OCI-LY1 (cell line): ENCODE measurements at regions not wholly inside any gene's neighbourhood (a gene's known extent, or its start where the extent isn't known, plus 50 kb on each side); places are given as distances from the start of the nearest gene placed in this dataset.

Experiments used
- H2AFZ ChIP-seq: fragments of 200-600 bp; sonication (generic), shearing (Covaris generic); 2 replicates; pipeline ENCODE4 v1.6.0; 2014; ENCODE audit warnings: antibody characterized with exemption, mild to moderate bottlenecking, low read length
- H3F3A ChIP-seq: fragments of 200-600 bp; sonication (generic), shearing (Covaris generic); 2 replicates; pipeline ENCODE4 v1.6.0; 2014; ENCODE audit warnings: mild to moderate bottlenecking, antibody characterized with exemption, low read length, moderate library complexity; ENCODE audit not compliant: insufficient read depth
- H3K27ac ChIP-seq: fragments of 200-600 bp; sonication (generic); 2 replicates; pipeline ENCODE4 v1.5.1; 2014; ENCODE audit warnings: low read length, mixed run types, mild to moderate bottlenecking, low read depth; ENCODE audit not compliant: poor library complexity, severe bottlenecking
- H3K27me3 ChIP-seq: fragments of 200-600 bp; sonication (generic); 2 replicates; pipeline ENCODE4 v1.6.0; 2014; ENCODE audit warnings: antibody characterized with exemption, mild to moderate bottlenecking, low read length, moderate library complexity; ENCODE audit not compliant: insufficient read depth
- H3K36me3 ChIP-seq: fragments of 200-600 bp; sonication (generic); 2 replicates; pipeline ENCODE4 v1.6.1; 2014; ENCODE audit warnings: mild to moderate bottlenecking, antibody characterized with exemption, low read length, moderate library complexity, mixed read lengths; ENCODE audit not compliant: insufficient read depth
- H3K4me1 ChIP-seq: fragments of 200-600 bp; sonication (generic); 2 replicates; pipeline ENCODE4 v1.5.1; 2014; ENCODE audit warnings: mild to moderate bottlenecking, low read length, moderate library complexity; ENCODE audit not compliant: insufficient read depth, severe bottlenecking
- H3K4me2 ChIP-seq: fragments of 200-600 bp; sonication (generic), shearing (Covaris generic); 2 replicates; pipeline ENCODE4 v1.6.1; 2014; ENCODE audit warnings: low read length
- H3K4me3 ChIP-seq: fragments of 200-600 bp; sonication (generic); 2 replicates; pipeline ENCODE4 v1.5.1; 2014; ENCODE audit warnings: low read length, low read depth, mild to moderate bottlenecking, mixed read lengths; ENCODE audit not compliant: poor library complexity, severe bottlenecking
- H3K79me2 ChIP-seq: fragments of 200-600 bp; shearing (Covaris generic); 2 replicates; pipeline ENCODE4 v1.6.1; 2016; ENCODE audit warnings: mixed run types, low read length, mixed read lengths; ENCODE audit not compliant: insufficient read depth
- H3K9ac ChIP-seq: fragments of 200-600 bp; sonication (generic), shearing (Covaris generic); 2 replicates; pipeline ENCODE4 v1.6.1; 2014; ENCODE audit warnings: mild to moderate bottlenecking, low read length, mixed read lengths
- H3K9me2 ChIP-seq: fragments of 200-600 bp; sonication (generic), shearing (Covaris generic); 2 replicates; pipeline ENCODE4 v1.6.1; 2014; ENCODE audit warnings: low read depth, mild to moderate bottlenecking, low read length, mixed read lengths
- H3K9me3 ChIP-seq: fragments of 200-600 bp; shearing (Covaris generic); 2 replicates; pipeline ENCODE4 v1.6.1; 2014; ENCODE audit warnings: low read length, mixed read lengths
- H4K20me1 ChIP-seq: fragments of 200-600 bp; sonication (generic), shearing (Covaris generic); 2 replicates; pipeline ENCODE4 v1.6.0; 2016; ENCODE audit warnings: mild to moderate bottlenecking, low read length; ENCODE audit not compliant: insufficient read depth
- CTCF ChIP-seq: fragments of 200-600 bp; sonication (generic), shearing (Covaris generic); IDR thresholded peaks from 2 replicates; pipeline ENCODE4 v1.5.1; 2017; ENCODE audit warnings: mild to moderate bottlenecking, antibody characterized with exemption, low read length, moderate library complexity, mixed read lengths
- EZH2 ChIP-seq: fragments of 200-600 bp; sonication (generic), shearing (Covaris generic); IDR thresholded peaks from 2 replicates; pipeline ENCODE4 v1.8.0; 2017; ENCODE audit warnings: borderline replicate concordance, mixed run types, mild to moderate bottlenecking, antibody characterized with exemption, low read length, moderate library complexity, mixed read lengths

DNA sequence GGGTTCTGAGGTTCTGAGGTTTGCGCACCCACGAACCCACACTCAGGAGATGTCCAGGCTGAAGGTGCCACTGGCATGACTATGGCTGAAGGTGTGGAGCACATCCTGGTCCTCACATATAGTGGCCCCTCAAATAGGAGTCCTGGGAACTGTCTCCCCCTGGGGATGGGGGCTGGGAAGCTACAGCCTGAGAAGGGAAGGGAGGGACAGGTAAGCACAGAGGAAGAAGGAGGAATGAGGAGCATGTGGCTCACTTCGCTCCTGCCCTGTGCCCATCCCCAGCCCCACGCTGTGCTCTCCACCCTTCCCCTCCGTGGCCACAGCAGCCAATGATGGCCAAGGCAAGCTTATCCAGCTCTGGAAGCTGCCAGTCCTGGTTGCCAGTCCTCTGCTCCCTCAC lies 123.9 kb upstream of the LHX1 start:
- H3K27ac ChIP-seq = no peak overlapping the region
- no peaks in the 10 kb centered on the region for H3K27me3 ChIP-seq
- TF ChIP-seq EZH2 = no peak
- no peak for TF ChIP-seq CTCF
- H3K4me2 ChIP-seq = no peak overlapping the region
- no peaks in the 10 kb centered on the region for H3K9me2 ChIP-seq
- H3K36me3 ChIP-seq = no peaks in the 10 kb centered on the region
- H2AFZ ChIP-seq = no peak overlapping the region
- H3K4me3 ChIP-seq = no peak overlapping the region
- H3K79me2 ChIP-seq = no peaks in the 10 kb centered on the region
- H4K20me1 ChIP-seq = no peaks in the 10 kb centered on the region
- H3K4me1 ChIP-seq = no peaks in the 10 kb centered on the region
- no peaks in the 10 kb centered on the region for H3F3A ChIP-seq
- no peak overlapping the region for H3K9ac ChIP-seq
- H3K9me3 ChIP-seq = no peaks in the 10 kb centered on the region

- no peak overlapping the region for H3K27ac ChIP-seq
- TF ChIP-seq EZH2 = no peak
- TF ChIP-seq CTCF = no peak
- no peaks in the 10 kb centered on the region for H3F3A ChIP-seq
- no peaks in the 10 kb centered on the region for H3K9me2 ChIP-seq
- H3K4me3 ChIP-seq = no peak overlapping the region
- H3K79me2 ChIP-seq = no peaks in the 10 kb centered on the region
- no peaks in the 10 kb centered on the region for H3K4me1 ChIP-seq
- H2AFZ ChIP-seq = no peak overlapping the region
- H3K4me2 ChIP-seq = no peak overlapping the region
- H4K20me1 ChIP-seq = no peaks in the 10 kb centered on the region
- H3K27me3 ChIP-seq = no peaks in the 10 kb centered on the region
- no peaks in the 10 kb centered on the region for H3K36me3 ChIP-seq
- H3K9me3 ChIP-seq = no peaks in the 10 kb centered on the region
- H3K9ac ChIP-seq = no peak overlapping the region
Measured at GRCh38 chr17:36813957-36814563, 123.2 kb upstream of the LHX1 start.

DNA sequence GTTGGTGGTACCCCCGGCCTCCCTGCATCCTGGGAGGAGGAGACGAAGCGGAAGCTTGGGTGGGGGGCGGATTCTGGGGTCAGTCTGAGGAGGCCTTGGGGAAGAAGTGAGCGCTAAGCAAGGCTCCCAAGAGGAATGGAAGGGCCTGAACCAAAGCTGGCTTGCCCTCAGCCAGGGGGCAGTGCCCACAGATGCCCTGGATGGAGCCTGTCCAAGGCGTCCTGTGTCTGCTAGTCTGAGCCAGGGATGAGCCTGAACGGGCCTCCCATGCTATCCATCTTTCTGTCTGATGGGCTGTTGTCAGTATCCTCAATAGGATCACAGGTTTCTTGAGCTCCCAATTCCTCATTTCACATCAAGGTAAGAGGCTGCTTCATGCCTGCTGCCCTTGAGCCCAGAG lies 122.3 kb upstream of the LHX1 start:
- H3F3A ChIP-seq = no peaks in the 10 kb centered on the region
- no peak overlapping the region for H3K4me2 ChIP-seq
- H3K9me3 ChIP-seq = no peaks in the 10 kb centered on the region
- no peak for TF ChIP-seq CTCF
- no peak for TF ChIP-seq EZH2
- no peaks in the 10 kb centered on the region for H3K36me3 ChIP-seq
- H3K27me3 ChIP-seq = no peaks in the 10 kb centered on the region
- no peaks in the 10 kb centered on the region for H4K20me1 ChIP-seq
- H3K79me2 ChIP-seq = no peaks in the 10 kb centered on the region
- no peak overlapping the region for H3K4me3 ChIP-seq
- H3K4me1 ChIP-seq = no peaks in the 10 kb centered on the region
- no peak overlapping the region for H3K27ac ChIP-seq
- H3K9me2 ChIP-seq = no peaks in the 10 kb centered on the region
- no peak overlapping the region for H3K9ac ChIP-seq
- no peak overlapping the region for H2AFZ ChIP-seq
